Thyroid gland (tissue), 4 donors: ENCODE measurements at regions not wholly inside any gene's neighbourhood (a gene's known extent, or its start where the extent isn't known, plus 50 kb on each side); places are given as distances from the start of the nearest gene placed in this dataset.
"Not testable (repeated sequence)": the region's sequence is repeated elsewhere in the genome, so short reads cannot be mapped to it uniquely, and the experiment has no call there.

ENCODE experiments used
- DNase-seq, 2 donors: peaks; one replicate each; pipeline ENCODE4 v3.0.0-alpha.2; 2019
- H3K27ac ChIP-seq, 3 donors: fragments of 200-600 bp; sonication (generic); 1 replicate in 2 of 3; 2 replicates in 1 of 3; pipeline ENCODE4 v1.5.1; 2016 to 2019; ENCODE audit warnings: mild to moderate bottlenecking in 1 of 3, moderate library complexity in 1 of 3
- H3K27me3 ChIP-seq: fragments of 200-600 bp; sonication (generic); one replicate; pipeline ENCODE4 v1.5.1; 2019
- H3K36me3 ChIP-seq, 2 donors: fragments of 200-600 bp; sonication (generic); one replicate each; pipeline ENCODE4 v1.5.1; 2016 to 2019
- H3K4me1 ChIP-seq, 2 donors: fragments of 200-600 bp; sonication (generic); one replicate each; pipeline ENCODE4 v1.5.1; 2017 to 2019
- H3K4me3 ChIP-seq, 3 donors: fragments of 200-600 bp; sonication (generic); replicated peaks in 1 of 3; 1 replicate in 2 of 3; 2 replicates in 1 of 3; pipeline ENCODE4 v1.5.1; 2016; ENCODE audit warnings: mild to moderate bottlenecking in 1 of 3
- H3K9me3 ChIP-seq: fragments of 200-600 bp; sonication (generic); one replicate; pipeline ENCODE4 v1.5.1; 2017
- POLR2A ChIP-seq, 2 donors: fragments of 450-650 bp; IDR thresholded peaks; one replicate each; pipeline ENCODE4 v1.6.1; 2017; ENCODE audit warnings: antibody characterized with exemption in 2 of 2, mild to moderate bottlenecking in 2 of 2, moderate library complexity in 1 of 2
- WGBS, 2 donors: methylation state at CpG; one replicate each; pipeline ENCODE4 v1.1.5; 2017; 5-methylcytosine and 5-hydroxymethylcytosine counted together
- intact Hi-C: fragments of 100-400 bp; cut with DNase I; formaldehyde crosslinking; loops from one replicate; pipeline ENCODE4 v1.15.1; 2023
- TF ChIP-seq, protein P1 (sequence below), 6 experiments: fragments of 200-600 bp in 3 of 6; fragments of 450-650 bp in 3 of 6; sonication (generic) in 3 of 6; IDR thresholded peaks; one replicate each; pipeline ENCODE4 v1.5.1; 2016 to 2019; ENCODE audit warnings: antibody characterized with exemption in 6 of 6, mild to moderate bottlenecking in 2 of 6, inconsistent platforms in 1 of 6, moderate library complexity in 1 of 6

DNA sequence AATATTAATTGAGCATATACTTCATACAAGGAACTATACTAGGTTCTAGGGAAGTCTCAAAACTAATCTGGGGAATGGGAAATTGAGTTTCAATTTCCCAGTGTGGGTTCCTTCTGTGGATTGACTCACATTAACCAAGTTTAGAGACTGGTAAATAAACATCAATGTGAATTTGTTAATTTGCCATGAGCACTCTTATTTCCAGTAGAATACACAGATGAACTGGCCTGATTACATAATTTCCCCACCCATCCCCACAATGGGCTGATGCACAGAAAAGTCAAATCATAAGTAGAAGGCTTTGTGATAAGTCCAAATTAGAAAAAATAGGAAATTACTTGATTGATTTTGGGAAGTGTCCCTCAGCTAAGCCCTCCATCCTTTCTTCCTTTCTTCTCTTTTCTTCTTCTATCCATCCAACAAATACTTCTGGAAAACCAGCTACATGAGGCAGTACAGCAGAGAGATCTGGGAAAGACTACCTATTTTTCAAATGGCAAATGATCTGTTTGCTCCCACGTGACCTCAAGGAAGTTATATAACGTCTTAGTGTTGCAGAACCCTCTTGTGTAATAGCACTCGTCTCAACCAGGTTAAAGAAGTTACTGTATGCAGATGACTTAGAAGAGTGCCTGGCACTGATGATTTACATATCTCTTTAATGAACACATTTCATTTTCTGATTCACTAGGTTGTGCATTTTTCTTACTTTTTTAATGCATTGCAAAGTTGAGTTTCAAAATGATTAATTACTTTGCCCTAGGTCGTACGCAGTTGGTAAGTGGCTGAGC, 312.3 kb downstream of the SV2B start:
- Histone ChIP-seq H3K4me1 (no peaks in the 10 kb centered on the region), H3K27ac (no peak overlapping the region), H3K27me3 (no peaks in the 10 kb centered on the region), H3K9me3 (no peaks in the 10 kb centered on the region), H3K4me3 (no peak overlapping the region), H3K36me3 (no peaks in the 10 kb centered on the region)
- no peak for TF ChIP-seq POLR2A (IDR thresholded peaks at IDR 0.05)
- TF ChIP-seq, protein P1, sequence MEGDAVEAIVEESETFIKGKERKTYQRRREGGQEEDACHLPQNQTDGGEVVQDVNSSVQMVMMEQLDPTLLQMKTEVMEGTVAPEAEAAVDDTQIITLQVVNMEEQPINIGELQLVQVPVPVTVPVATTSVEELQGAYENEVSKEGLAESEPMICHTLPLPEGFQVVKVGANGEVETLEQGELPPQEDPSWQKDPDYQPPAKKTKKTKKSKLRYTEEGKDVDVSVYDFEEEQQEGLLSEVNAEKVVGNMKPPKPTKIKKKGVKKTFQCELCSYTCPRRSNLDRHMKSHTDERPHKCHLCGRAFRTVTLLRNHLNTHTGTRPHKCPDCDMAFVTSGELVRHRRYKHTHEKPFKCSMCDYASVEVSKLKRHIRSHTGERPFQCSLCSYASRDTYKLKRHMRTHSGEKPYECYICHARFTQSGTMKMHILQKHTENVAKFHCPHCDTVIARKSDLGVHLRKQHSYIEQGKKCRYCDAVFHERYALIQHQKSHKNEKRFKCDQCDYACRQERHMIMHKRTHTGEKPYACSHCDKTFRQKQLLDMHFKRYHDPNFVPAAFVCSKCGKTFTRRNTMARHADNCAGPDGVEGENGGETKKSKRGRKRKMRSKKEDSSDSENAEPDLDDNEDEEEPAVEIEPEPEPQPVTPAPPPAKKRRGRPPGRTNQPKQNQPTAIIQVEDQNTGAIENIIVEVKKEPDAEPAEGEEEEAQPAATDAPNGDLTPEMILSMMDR (IDR thresholded peaks at IDR 0.05): no peak
- intact Hi-C loops: no loop called here
- 58 to 68% methylated on average over 5 of the region's 5 CpGs for WGBS, 2 donors
- no peak for DNase-seq

DNA sequence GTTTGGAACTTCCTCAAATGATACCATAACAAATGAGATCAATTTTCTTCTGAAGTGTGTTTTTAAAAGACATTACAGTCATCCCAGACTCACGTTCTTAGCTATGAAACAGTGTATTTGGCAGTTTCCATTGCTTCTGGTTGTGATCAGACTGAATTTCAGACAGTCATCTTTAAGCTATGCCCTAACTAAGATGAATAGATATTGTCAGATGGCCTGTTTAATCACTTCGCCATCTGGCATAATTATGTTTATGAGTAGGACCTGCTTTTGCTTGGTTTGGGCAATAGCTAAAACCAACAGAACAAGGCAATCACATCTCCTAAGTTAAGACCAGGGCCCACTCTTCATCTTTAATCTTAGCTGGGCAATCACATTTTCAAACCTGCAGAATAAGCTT, 313.1 kb downstream of the SV2B start:
- WGBS, 2 donors: 66 to 75% methylated on average over 2 of the region's 2 CpGs
- Histone ChIP-seq H3K27ac (no peak overlapping the region), H3K27me3 (no peaks in the 10 kb centered on the region), H3K9me3 (no peaks in the 10 kb centered on the region), H3K4me1 (no peaks in the 10 kb centered on the region), H3K4me3 (no peak overlapping the region), H3K36me3 (no peaks in the 10 kb centered on the region)
- intact Hi-C loops: no loop called here
- DNase-seq: no peak
- TF ChIP-seq, protein P1 (IDR thresholded peaks at IDR 0.05): no peak
- no peak for TF ChIP-seq POLR2A (IDR thresholded peaks at IDR 0.05)

DNA sequence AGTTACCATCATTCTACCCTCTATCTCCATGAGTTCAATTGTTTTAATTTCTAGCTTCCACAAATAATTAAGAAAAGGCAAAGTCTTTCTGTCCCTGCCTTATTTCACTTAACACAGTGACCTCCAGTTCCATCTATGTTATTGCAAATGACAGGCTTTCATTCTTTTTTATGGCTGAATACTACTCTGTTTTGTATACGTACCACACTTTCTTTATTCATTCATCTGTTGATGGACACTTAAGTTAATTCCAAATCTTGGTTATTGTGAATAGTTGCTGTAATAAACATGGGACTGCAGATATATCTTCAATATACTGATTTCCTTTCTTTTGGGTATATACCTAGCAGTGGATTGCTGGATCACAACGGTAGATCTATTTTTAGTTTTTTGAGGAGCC, 314.1 kb downstream of the SV2B start:
- WGBS, 2 donors: 92 to 96% methylated on average over 2 of the region's 2 CpGs
- TF ChIP-seq, protein P1 (IDR thresholded peaks at IDR 0.05): no peak
- no peak for TF ChIP-seq POLR2A (IDR thresholded peaks at IDR 0.05)
- no peak overlapping the region for H3K27ac ChIP-seq

DNA sequence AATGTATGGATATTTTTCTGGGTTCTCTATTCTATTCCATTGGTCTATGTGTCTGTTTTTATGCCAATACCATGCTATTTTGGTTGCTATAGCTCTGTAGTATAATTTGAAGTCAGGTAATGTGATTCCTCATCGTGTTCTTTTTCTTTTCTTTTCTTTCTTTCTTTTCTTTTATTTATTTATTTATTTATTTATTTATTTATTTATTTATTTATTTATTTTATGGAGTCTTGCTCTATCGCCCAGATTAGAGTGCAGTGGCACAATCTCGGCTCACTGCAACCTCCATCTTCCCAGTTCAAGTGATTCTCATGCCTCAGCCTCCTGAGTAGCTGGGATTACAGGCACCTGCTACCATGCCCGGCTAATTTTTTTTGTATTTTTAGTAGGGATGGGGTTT, 315.2 kb downstream of the SV2B start:
- DNase-seq, H3K27me3 ChIP-seq, H3K9me3 ChIP-seq, H3K4me3 ChIP-seq, H3K4me1 ChIP-seq, intact Hi-C loops, H3K27ac ChIP-seq, H3K36me3 ChIP-seq: not testable (repeated sequence)
- 91 to 94% methylated on average over 4 of the region's 4 CpGs for WGBS, 2 donors

More for the DNA sequence above, 314.1 kb downstream of the SV2B start:
- DNase-seq: no peak
- intact Hi-C loops: no loop called here
- Histone ChIP-seq H3K27me3 (no peaks in the 10 kb centered on the region), H3K4me3 (no peak overlapping the region), H3K9me3 (no peaks in the 10 kb centered on the region), H3K36me3 (no peaks in the 10 kb centered on the region), H3K4me1 (no peaks in the 10 kb centered on the region)

DNA sequence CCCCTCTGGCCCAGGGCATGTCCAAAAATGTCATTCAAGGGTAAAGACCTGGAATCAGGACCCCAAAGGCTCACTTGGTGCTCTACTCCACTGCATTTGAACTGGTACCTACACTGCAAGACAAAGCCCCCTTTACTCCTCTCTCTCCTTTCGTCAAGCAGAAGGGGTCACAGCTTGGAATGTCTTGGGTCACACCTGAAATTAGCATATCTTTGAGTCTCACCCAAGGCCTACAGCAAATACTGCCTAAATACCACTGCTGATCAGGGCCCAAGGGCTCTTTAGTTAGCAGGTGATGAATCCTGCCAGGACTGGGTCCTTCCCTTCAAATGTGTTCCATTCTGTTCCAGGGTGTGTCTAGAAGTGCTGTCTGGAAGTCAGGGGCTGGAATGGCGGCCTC, 320.6 kb downstream of the SV2B start:
- no peak for DNase-seq
- whole genome bisulfite sequencing, 2 donors: 58 to 61% methylated on average over 2 of the region's 2 CpGs
- intact Hi-C loops: no loop called here
- Histone ChIP-seq H3K4me1 (no peaks in the 10 kb centered on the region), H3K9me3 (no peaks in the 10 kb centered on the region), H3K27ac (no peak overlapping the region), H3K4me3 (no peak overlapping the region), H3K27me3 (no peaks in the 10 kb centered on the region), H3K36me3 (no peaks in the 10 kb centered on the region)
- TF ChIP-seq POLR2A (IDR thresholded peaks at IDR 0.05): no peak
- TF ChIP-seq, protein P1 (IDR thresholded peaks at IDR 0.05): no peak
